ENCODE measurements at regions not wholly inside any gene's neighbourhood (a gene's known extent, or its start where the extent isn't known, plus 50 kb on each side); places are given as distances from the start of the nearest gene placed in this dataset.

DNA sequence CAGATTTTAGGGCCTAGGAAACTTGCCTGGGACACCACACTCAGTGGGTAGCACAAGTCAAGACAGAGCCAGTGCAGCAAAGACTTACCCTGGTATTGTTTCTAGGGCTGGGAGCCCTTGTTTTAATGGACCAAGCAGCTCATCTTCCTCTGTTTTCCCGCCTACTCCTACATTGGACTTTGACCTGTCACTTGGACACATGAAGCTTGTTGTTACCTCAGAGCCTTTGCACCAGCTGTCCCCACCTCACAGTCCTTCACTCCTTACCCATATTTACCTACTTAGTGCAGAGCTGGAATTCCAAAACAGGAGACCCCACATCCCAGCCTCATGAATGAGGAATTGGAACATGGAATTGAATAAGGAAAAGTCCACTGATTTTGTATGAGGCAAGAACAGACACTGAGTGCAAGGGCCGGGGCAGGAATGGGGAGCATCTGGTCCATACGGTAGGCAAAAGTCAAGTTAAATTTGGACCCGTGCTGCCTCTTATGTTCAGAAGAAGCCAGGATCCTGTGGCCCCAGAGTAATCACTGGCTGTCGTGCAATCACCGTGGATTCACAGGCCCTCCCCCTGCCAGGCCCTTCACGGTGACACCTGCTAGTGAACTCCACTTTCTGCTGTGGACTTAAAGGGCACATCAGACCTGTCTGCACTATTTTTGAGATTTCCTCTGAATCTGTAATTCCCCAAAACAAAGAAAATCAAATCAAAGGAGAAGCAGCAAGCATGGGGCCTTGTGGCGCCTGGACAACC, 236.9 kb upstream of the PMEPA1 start:
- DNase-seq (ENCODE audit: low read depth in 2 of 2), result no peak

DNA sequence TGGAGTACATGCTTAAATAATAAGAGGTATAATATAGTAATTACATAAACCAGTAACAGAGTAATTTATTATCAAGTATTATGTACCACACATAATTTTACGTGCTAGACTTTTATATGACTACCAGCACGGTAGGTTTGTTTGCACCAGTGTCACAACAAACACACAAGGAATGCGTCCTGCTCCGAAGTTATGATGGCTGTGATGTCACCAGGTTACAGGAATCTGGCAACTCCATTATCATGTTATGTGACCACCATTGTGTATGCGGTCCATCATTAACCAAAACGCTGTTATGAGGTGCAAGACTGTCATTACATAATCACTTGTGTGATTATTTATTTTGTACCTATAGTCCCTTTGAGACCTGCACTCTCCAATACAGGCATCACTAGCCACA, 235.2 kb upstream of the PMEPA1 start:
- no peak for DNase-seq (ENCODE audit: low read depth in 2 of 2)

- no peak for DNase-seq (ENCODE audit: low read depth in 2 of 2)
Measured at GRCh38 chr20:57943950-57944349, 234.1 kb upstream of the PMEPA1 start.

- no peak for DNase-seq (ENCODE audit: low read depth in 2 of 2)
Measured at GRCh38 chr20:57943291-57943690, 233.5 kb upstream of the PMEPA1 start.

DNA sequence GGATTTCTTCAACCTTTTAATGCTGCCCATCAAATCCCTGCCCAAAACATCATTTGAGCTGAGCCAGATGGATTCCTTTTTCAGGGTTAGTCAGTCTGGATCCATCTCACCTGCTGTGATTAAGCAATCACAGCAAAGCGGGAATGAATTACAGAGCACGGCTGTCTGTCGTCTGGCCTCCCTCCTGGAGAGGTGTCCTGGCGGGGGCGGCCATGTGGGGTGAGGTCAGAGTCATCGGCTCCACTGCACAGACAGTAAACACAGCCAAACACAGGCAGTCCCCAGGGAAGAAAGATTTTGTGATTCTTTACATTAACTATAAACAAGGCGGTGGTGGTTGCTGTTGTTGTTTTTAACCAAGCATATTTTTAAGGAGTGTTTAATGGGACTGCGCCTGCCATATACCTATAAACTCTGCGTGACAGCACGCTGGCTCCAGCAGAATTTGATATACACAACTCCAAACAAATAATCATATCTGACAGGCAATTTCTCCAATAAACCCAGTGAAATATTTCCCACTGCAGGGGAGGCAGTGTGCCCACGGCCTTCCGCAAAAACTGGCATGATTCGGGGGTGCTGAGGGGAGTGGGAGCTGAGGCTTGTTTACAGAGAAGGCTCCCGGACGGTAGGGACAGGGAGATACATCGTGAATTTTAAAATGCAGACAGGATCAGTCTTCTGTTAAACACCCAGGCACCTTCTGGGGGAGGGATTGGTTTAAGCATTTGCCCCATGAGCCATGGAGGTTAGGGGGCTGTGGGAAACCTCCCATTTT, 232.0 kb upstream of the PMEPA1 start:
- no peak for DNase-seq (ENCODE audit: low read depth in 2 of 2)

DNA sequence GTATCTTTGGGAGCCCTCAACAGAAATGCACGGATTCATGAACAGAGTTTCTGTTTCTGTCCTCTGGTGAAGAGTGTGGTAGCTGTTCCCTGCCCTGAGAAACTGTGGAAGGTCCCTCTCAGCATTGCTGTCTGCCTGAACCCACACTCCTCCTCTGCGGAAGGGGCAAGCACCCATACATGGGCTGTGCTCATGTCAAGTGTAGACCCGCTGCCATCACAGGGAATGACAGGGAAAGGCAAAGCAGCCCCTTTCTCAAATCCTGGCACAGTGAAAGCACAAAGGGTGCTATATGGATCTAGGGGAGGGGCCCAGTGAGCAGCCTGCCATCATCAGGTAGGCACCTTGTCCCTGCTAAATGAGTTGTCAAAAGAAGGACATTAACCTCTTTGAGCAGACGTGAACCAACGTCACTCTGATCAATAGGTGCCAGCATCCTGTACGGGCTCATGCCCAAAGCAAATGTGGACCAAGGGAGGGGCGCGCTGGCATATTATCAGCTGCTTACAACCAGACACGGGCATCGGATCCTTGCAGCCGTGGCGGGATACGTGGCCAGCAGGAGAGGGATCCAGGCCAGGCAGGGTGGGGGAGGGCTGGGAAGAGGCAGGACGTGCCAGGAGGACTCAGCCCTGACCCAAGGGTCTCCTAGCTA, 231.2 kb upstream of the PMEPA1 start:
- no peak for DNase-seq (ENCODE audit: low read depth in 2 of 2)

DNA sequence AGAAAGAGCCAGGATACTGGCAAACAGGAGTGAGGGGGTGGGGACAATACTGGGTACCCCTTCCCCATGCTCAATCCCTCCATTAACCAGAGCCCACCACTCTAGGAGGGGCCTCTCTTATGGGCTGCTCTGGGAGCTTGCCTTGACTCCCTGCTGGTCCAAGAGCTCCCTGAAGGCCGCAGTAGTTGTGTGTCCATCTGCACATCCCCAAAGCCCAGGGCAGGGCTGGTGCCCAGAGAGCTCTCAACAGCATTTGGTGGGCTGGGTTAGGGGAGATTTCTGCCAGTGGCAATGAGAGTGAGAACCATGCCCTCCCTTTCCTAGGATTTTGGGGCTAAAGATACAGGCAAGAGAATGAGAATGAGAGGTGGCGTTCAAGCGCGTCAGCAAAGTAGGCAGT, 230.6 kb upstream of the PMEPA1 start:
- no peak for DNase-seq (ENCODE audit: low read depth in 2 of 2)

DNA sequence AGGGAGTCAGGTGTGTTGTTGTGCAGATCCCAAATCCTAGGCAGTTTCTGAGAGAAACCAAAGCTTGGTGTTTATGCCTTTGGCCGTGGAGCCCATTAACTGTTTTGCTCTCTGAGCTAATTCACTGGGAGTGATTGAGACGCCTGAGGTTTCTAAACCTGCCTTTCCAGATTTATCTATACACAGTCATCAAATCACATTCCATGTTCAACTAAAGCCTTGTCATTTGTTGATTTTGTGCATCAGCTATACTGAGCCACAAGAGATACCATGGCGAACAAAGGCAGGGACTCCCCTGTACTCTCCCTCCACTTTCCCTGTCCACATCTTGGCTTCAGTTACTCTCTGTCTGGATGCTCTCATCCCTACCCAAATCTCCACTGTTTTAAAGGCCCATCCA, 229.7 kb upstream of the PMEPA1 start:
- no peak for DNase-seq (ENCODE audit: low read depth in 2 of 2)

- DNase-seq (ENCODE audit: low read depth in 2 of 2), result no peak
Measured at GRCh38 chr20:57938158-57939108, 228.6 kb upstream of the PMEPA1 start.

DNA sequence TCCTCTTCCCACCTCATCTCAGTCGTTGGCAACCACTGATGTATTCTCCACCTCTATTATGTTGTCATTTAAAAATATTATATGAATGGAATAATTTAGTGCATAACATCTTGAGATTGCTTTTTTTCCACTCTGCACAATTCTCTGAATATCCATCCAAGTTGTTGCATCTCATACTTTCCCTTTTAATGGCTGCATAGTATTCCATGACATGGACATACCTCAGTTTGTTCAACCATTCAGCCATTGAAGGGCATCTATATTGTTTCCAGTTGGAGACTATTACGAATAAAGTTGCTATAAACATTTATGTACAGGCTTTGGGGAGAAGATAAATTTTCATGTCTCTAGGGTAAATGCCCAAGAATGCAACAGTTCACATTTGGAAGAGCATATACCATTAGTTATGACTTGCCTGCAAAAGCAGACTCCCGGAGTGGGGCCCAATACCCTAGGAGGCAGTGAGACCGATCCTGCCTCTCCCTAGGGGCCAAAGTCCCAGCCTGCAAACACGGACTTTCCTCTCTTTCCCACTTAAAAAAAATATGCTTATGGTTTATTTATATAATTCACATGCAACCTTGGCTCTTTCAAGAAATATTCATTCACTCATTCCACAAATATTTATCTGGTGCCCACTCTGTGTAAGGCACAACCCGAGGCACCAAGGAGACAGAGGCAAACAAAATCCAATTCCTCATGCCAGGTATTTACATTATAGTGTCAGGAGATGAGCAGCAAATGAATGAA, 227.0 kb upstream of the PMEPA1 start:
- no peak for DNase-seq (ENCODE audit: low read depth in 2 of 2)

DNA sequence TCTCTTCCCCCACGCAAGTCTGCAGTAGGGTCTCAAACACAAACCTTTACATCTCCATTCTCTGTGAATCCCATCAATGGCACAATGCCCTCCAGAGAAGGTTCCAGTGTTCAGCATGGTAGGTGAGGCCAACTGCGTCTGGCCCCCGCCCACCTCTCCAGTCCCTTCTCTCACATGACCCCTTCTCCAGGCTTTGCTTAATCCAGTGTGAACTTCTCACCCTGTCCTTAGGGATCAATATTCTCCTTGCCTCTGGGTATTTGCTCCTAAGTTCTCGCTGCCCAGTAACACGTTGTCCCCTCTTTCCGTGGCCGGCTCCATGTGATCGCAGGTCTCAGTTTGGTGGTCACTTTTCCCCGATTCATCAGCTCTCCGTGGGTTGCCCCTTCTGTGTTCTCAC, 225.1 kb upstream of the PMEPA1 start:
- DNase-seq (ENCODE audit: low read depth in 2 of 2), result no peak

DNA sequence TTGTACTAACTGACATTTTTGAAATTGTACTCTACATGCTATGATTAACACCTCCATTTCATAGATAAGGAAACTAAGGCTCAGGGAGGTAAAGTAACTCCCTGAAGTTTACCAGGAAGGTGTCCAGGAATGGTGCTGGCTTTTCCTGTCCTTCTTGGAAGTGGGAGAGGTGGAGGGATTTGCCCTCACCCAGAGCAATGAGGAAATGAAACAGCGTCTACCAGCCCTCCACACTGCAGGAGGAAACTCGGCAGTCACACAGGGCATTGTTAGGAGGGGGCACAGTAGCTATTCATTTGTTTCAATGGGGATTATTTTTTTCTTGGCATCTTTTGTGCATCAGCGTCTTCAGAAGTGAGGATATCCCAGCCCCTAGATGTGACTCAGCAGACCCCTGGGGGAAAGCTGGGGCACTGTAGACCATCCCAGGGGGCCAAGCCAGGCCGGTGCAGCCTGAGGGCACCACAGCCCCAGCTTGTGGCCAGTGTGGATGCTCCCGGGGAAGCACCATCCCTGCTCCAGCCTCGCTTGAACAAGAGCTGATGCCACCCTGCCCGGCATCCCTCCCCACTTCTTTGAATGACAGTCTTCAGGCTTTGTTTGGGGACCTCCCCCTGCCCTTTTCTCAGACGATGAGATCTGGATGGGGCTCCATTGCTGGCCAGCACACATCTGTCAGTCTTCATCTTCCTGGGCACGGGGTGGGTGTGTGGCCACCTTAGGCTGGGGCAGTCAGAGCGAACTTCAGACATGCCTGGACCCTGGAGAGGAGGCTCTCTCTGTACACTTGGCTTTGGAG, 224.4 kb upstream of the PMEPA1 start:
- DNase-seq (ENCODE audit: low read depth in 2 of 2), result no peak

- DNase-seq (ENCODE audit: low read depth in 2 of 2), result no peak
Measured at GRCh38 chr20:57932227-57932864, 222.5 kb upstream of the PMEPA1 start.

- no peak for DNase-seq (ENCODE audit: low read depth in 2 of 2)
Measured at GRCh38 chr20:57930351-57930750, 220.5 kb upstream of the PMEPA1 start.

DNA sequence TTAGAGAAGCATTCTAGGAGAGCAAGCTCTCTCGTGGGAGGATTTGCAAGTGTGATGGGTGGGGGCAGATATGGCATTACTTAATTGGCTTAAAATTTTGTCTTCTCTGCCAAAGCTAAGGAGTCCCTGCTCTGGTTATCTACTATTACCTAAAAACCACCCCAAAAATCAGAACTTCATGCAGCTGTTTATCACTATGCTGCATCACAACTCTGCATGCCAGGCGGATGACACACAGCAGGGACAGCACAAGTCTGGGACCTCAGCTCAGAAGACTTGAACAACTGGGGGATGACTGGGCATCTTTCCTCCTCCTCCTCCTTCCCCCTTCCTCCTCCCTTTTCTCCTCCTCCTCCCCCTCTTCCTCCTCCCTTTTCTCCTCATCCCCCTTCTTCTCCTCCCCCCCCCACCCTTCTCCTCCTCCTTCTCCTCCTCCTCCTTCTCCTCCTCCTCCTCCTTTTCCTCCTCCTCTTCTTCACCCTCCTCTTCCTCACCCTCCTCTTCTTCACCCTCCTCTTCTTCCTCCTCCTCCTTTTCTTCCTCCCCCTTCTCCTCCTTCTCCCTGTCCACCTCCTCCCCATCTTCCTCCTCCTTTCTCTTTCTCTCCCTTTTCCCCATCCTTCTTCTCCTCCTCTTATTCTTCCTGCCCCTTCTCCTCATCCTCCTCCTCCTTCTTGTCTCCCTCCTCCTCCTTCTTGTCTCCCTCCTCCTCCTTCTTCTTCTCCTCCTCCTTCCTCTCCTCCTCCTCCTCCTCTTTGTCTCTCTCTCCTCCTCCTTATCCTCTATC, 218.6 kb upstream of the PMEPA1 start:
- no peak for DNase-seq (ENCODE audit: low read depth in 2 of 2)

DNA sequence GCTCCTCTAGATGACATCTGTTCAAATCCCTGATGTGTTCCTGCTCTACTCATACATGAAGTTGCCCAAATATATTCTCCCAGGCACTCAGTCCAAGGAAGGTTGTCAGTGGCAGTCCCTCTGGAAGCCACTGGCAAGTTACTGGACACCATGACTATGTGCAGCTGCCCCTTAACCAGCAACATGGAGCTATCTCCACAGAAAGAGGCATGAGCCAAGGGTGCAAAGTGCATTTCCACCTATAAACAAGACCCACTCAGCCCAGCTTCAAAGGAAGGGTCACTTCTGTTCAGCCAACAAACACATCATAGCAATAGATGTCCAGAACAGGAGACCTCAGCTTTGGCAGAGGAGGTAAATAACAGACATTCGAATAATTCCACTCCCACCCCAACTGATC, 217.6 kb upstream of the PMEPA1 start:
- DNase-seq (ENCODE audit: low read depth in 2 of 2), result no peak

- DNase-seq (ENCODE audit: low read depth in 2 of 2), result no peak
Measured at GRCh38 chr20:57922706-57923105, 212.9 kb upstream of the PMEPA1 start.

DNA sequence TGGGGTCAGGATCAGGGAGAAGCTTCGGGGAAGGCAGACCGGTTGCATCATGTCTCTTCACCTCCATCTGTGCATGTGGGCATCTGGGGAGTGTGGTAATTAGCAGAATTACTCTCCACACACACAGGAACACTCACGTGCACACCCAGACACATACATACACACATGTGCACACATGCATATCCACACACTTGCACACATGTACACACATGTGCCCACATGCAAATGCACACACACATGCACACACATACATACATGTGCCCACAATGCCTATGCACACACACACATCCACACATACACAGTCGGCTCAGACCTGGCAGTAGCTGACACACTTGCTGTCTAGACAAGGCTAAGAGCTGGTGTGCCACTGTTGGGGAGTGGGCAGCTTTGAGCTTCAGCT, 212.3 kb upstream of the PMEPA1 start:
- DNase-seq (ENCODE audit: low read depth in 2 of 2), result no peak

DNA sequence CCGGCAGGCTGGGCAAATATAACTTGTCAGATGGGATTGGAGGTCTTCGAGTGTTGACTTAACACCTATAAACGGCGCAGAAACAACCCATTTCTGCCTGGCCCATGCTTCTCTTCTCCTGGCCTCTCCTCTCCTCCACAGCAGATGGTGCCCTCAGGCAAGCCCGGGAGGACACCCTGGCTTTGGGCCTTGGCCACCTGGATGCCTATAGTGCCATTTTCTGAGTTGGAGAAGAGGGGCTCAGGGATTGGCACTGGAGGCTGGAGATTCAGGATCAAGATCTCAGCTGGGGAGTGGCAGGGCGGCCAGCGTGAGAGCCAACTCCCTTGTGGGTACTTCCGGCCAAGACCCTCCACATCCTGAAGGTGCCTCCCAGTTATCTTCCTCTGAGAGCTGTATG, 211.9 kb upstream of the PMEPA1 start:
- DNase-seq (ENCODE audit: low read depth in 2 of 2), result no peak

All from stimulated activated CD8-positive, alpha-beta memory T cell treated with anti-CD3 and anti-CD28 coated beads, Interleukin-15, amount 100 ng/mL, for 4 hours (primary cell).